GM23338 (cell line): ENCODE measurements at regions not wholly inside any gene's neighbourhood (a gene's known extent, or its start where the extent isn't known, plus 50 kb on each side); places are given as distances from the start of the nearest gene placed in this dataset.

Source experiments
- ATAC-seq: fragments of 200-7000 bp; cut with Tn5 transposase; 3 replicates; pipeline ENCODE4 v1.9.1; 2020
- DNase-seq: peaks from one replicate; pipeline ENCODE4 v3.0.0-alpha.2; 2015; ENCODE audit warnings: low spot score
- H2AFZ ChIP-seq: fragments of 200-600 bp; sonication (generic); 2 replicates; pipeline ENCODE4 v1.8.0; 2016; ENCODE audit warnings: antibody characterized with exemption, mild to moderate bottlenecking, moderate library complexity
- H3F3A ChIP-seq: fragments of 200-600 bp; sonication (generic); replicated peaks from 2 replicates; pipeline ENCODE4 v1.8.0; 2017; ENCODE audit warnings: antibody characterized with exemption, mixed run types, low read depth
- H3K27ac ChIP-seq: fragments of 200-600 bp; sonication (generic); 2 replicates; pipeline ENCODE4 v1.6.1; 2016; ENCODE audit warnings: low read depth
- H3K27me3 ChIP-seq: fragments of 200-600 bp; sonication (generic); 2 replicates; pipeline ENCODE4 v1.8.0; 2016; ENCODE audit warnings: mild to moderate bottlenecking, mixed run types, moderate library complexity; ENCODE audit not compliant: insufficient read depth
- H3K36me3 ChIP-seq: fragments of 200-600 bp; sonication (generic); 2 replicates; pipeline ENCODE4 v1.8.0; 2016; ENCODE audit warnings: mild to moderate bottlenecking; ENCODE audit not compliant: insufficient read depth
- H3K4me1 ChIP-seq: fragments of 200-600 bp; sonication (generic); 2 replicates; pipeline ENCODE4 v1.8.0; 2016; ENCODE audit warnings: mild to moderate bottlenecking, moderate library complexity; ENCODE audit not compliant: insufficient read depth
- H3K4me2 ChIP-seq: fragments of 200-600 bp; sonication (generic); 2 replicates; pipeline ENCODE4 v1.7.1; 2017; ENCODE audit warnings: mixed run types
- H3K4me3 ChIP-seq: fragments of 200-600 bp; sonication (generic); 2 replicates; pipeline ENCODE4 v1.6.1; 2016; ENCODE audit warnings: mixed run types
- H3K79me2 ChIP-seq: fragments of 200-600 bp; sonication (generic); replicated peaks from 2 replicates; pipeline ENCODE4 v1.8.0; 2017; ENCODE audit warnings: mild to moderate bottlenecking; ENCODE audit not compliant: insufficient read depth
- H3K9me2 ChIP-seq: fragments of 200-600 bp; sonication (generic); 2 replicates; pipeline ENCODE4 v1.8.0; 2017; ENCODE audit not compliant: insufficient read depth
- H4K20me1 ChIP-seq: fragments of 200-600 bp; sonication (generic); replicated peaks from 2 replicates; pipeline ENCODE4 v1.8.0; 2017; ENCODE audit warnings: mild to moderate bottlenecking; ENCODE audit not compliant: insufficient read depth
- H3K27ac Mint-ChIP-seq: 2 replicates; pipeline ENCODE4 v1.8.0; 2020; ENCODE audit warnings: inconsistent platforms, mild to moderate bottlenecking, moderate library complexity, mixed read lengths
- H3K27me3 Mint-ChIP-seq: 3 replicates; pipeline ENCODE4 v1.8.0; 2022; ENCODE audit warnings: low read depth, mild to moderate bottlenecking, moderate library complexity, mixed read lengths, inconsistent platforms; ENCODE audit not compliant: insufficient read depth, poor library complexity
- H3K36me3 Mint-ChIP-seq: 3 replicates; pipeline ENCODE4 v1.8.0; 2021; ENCODE audit warnings: low read depth, mild to moderate bottlenecking, inconsistent platforms, moderate library complexity, mixed read lengths
- H3K4me1 Mint-ChIP-seq: 3 replicates; pipeline ENCODE4 v1.8.0; 2020; ENCODE audit warnings: mild to moderate bottlenecking, inconsistent platforms, mixed read lengths
- H3K4me3 Mint-ChIP-seq: 3 replicates; pipeline ENCODE4 v1.8.0; 2021; ENCODE audit warnings: moderate library complexity, mild to moderate bottlenecking, inconsistent platforms, mixed read lengths
- H3K9me3 Mint-ChIP-seq: 3 replicates; pipeline ENCODE4 v1.8.0; 2020; ENCODE audit warnings: moderate library complexity, mild to moderate bottlenecking, inconsistent platforms, mixed read lengths
- CREB1 ChIP-seq: fragments of 250-450 bp; sonication (Bioruptor Pico); IDR thresholded peaks from 2 replicates; pipeline ENCODE4 v1.5.0; 2020; ENCODE audit warnings: low read depth, mild to moderate bottlenecking, moderate library complexity
- EZH2 ChIP-seq: fragments of 200-600 bp; sonication (generic); IDR thresholded peaks from one replicate; pipeline ENCODE4 v1.8.0; 2017; ENCODE audit warnings: antibody characterized with exemption, mild to moderate bottlenecking, low read depth; ENCODE audit not compliant: unreplicated experiment
- EZH2phosphoT487 ChIP-seq: fragments of 200-600 bp; sonication (generic); IDR thresholded peaks from one replicate; pipeline ENCODE4 v1.8.1; 2018; ENCODE audit warnings: antibody characterized with exemption; ENCODE audit not compliant: unreplicated experiment
- POLR2AphosphoS5 ChIP-seq: IDR thresholded peaks from 2 replicates; pipeline ENCODE4 v1.6.1; 2016; ENCODE audit warnings: antibody characterized with exemption, low read depth
- STAT1 ChIP-seq: IDR thresholded peaks from one replicate; pipeline ENCODE4 v1.6.1; 2016; ENCODE audit warnings: antibody characterized with exemption; ENCODE audit not compliant: unreplicated experiment
- ZNF114 ChIP-seq: fragments of 250-450 bp; sonication (Bioruptor Pico); IDR thresholded peaks from 2 replicates; pipeline ENCODE4 v1.5.0; 2020; ENCODE audit warnings: mild to moderate bottlenecking, moderate library complexity
- ZNF331 ChIP-seq: fragments of 250-450 bp; sonication (Bioruptor Pico); IDR thresholded peaks from 2 replicates; pipeline ENCODE4 v1.5.0; 2020; ENCODE audit warnings: low read depth, mild to moderate bottlenecking, moderate library complexity
- ZNF462 ChIP-seq: fragments of 250-450 bp; sonication (Bioruptor Pico); IDR thresholded peaks from 2 replicates; pipeline ENCODE4 v1.5.0; 2020; ENCODE audit warnings: mild to moderate bottlenecking, moderate library complexity
- TF ChIP-seq, protein P1 (sequence below): IDR thresholded peaks from one replicate; pipeline ENCODE4 v1.6.1; 2018; ENCODE audit warnings: antibody characterized with exemption; ENCODE audit not compliant: unreplicated experiment
- TF ChIP-seq, protein P2 (sequence below), 2 experiments: fragments of 200-600 bp in 1 of 2; sonication (generic) in 1 of 2; conservative IDR thresholded peaks; 2 replicates each; pipeline versions ENCODE4 v1.5.1 to v1.6.1; 2016 to 2017; ENCODE audit warnings: antibody characterized with exemption in 2 of 2, low read depth in 2 of 2, mild to moderate bottlenecking in 2 of 2, moderate library complexity in 1 of 2
- TF ChIP-seq, protein P3 (sequence below): IDR thresholded peaks from 2 replicates; pipeline ENCODE4 v1.6.1; 2016; ENCODE audit warnings: antibody characterized with exemption

- H3K27me3 Mint-ChIP-seq, result peaks cover 6% of the 10 kb centered on the region
- H3F3A ChIP-seq, result no peaks in the 10 kb centered on the region
- ATAC-seq (no peak), DNase-seq (no peak)
- no peak overlapping the region for H2AFZ ChIP-seq
- no peaks in the 10 kb centered on the region for H3K4me1 ChIP-seq
- no peak overlapping the region for H3K27ac Mint-ChIP-seq
- no peak overlapping the region for H3K4me3 ChIP-seq
- no peaks in the 10 kb centered on the region for H4K20me1 ChIP-seq
- H3K27me3 ChIP-seq, result no peaks in the 10 kb centered on the region
- no peak overlapping the region for H3K27ac ChIP-seq
- H3K9me3 Mint-ChIP-seq, result no peaks in the 10 kb centered on the region; the same call in 1 of the 3 replicates
- H3K4me2 ChIP-seq, result no peak overlapping the region
- H3K79me2 ChIP-seq, result no peaks in the 10 kb centered on the region
- no peak overlapping the region for H3K4me3 Mint-ChIP-seq
- peaks cover 24% of the 10 kb centered on the region for H3K9me2 ChIP-seq
- H3K36me3 ChIP-seq, result no peaks in the 10 kb centered on the region
- H3K36me3 Mint-ChIP-seq, result no peaks in the 10 kb centered on the region
- H3K4me1 Mint-ChIP-seq, result peaks cover 10% of the 10 kb centered on the region; the same call in 2 of the 3 replicates
- TF ChIP-seq, protein P1, sequence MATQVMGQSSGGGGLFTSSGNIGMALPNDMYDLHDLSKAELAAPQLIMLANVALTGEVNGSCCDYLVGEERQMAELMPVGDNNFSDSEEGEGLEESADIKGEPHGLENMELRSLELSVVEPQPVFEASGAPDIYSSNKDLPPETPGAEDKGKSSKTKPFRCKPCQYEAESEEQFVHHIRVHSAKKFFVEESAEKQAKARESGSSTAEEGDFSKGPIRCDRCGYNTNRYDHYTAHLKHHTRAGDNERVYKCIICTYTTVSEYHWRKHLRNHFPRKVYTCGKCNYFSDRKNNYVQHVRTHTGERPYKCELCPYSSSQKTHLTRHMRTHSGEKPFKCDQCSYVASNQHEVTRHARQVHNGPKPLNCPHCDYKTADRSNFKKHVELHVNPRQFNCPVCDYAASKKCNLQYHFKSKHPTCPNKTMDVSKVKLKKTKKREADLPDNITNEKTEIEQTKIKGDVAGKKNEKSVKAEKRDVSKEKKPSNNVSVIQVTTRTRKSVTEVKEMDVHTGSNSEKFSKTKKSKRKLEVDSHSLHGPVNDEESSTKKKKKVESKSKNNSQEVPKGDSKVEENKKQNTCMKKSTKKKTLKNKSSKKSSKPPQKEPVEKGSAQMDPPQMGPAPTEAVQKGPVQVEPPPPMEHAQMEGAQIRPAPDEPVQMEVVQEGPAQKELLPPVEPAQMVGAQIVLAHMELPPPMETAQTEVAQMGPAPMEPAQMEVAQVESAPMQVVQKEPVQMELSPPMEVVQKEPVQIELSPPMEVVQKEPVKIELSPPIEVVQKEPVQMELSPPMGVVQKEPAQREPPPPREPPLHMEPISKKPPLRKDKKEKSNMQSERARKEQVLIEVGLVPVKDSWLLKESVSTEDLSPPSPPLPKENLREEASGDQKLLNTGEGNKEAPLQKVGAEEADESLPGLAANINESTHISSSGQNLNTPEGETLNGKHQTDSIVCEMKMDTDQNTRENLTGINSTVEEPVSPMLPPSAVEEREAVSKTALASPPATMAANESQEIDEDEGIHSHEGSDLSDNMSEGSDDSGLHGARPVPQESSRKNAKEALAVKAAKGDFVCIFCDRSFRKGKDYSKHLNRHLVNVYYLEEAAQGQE, result no peak
- TF ChIP-seq, protein P2, sequence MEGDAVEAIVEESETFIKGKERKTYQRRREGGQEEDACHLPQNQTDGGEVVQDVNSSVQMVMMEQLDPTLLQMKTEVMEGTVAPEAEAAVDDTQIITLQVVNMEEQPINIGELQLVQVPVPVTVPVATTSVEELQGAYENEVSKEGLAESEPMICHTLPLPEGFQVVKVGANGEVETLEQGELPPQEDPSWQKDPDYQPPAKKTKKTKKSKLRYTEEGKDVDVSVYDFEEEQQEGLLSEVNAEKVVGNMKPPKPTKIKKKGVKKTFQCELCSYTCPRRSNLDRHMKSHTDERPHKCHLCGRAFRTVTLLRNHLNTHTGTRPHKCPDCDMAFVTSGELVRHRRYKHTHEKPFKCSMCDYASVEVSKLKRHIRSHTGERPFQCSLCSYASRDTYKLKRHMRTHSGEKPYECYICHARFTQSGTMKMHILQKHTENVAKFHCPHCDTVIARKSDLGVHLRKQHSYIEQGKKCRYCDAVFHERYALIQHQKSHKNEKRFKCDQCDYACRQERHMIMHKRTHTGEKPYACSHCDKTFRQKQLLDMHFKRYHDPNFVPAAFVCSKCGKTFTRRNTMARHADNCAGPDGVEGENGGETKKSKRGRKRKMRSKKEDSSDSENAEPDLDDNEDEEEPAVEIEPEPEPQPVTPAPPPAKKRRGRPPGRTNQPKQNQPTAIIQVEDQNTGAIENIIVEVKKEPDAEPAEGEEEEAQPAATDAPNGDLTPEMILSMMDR (conservative IDR thresholded peaks at IDR 0.05; ENCODE audit: low read depth in 2 of 2), result no peak
- TF ChIP-seq STAT1 (no peak), POLR2AphosphoS5 (no peak), ZNF114 (CRISPR knock-in tag) (no peak), EZH2phosphoT487 (no peak), EZH2 (no peak), ZNF462 (CRISPR knock-in tag) (no peak), CREB1 (no peak), ZNF331 (no peak)
- TF ChIP-seq, protein P3, sequence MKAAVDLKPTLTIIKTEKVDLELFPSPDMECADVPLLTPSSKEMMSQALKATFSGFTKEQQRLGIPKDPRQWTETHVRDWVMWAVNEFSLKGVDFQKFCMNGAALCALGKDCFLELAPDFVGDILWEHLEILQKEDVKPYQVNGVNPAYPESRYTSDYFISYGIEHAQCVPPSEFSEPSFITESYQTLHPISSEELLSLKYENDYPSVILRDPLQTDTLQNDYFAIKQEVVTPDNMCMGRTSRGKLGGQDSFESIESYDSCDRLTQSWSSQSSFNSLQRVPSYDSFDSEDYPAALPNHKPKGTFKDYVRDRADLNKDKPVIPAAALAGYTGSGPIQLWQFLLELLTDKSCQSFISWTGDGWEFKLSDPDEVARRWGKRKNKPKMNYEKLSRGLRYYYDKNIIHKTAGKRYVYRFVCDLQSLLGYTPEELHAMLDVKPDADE, result no peak
Observed at GRCh38 chr6:40276141-40276540, 311.0 kb downstream of the LRFN2 start.
